IgD-negative memory B cell (primary cell): ENCODE measurements at regions not wholly inside any gene's neighbourhood (a gene's known extent, or its start where the extent isn't known, plus 50 kb on each side); places are given as distances from the start of the nearest gene placed in this dataset.
"Not testable (repeated sequence)": the region's sequence is repeated elsewhere in the genome, so short reads cannot be mapped to it uniquely, and the experiment has no call there.

Experiments used
- H3K27ac Mint-ChIP-seq, 3 donors: one replicate each; pipeline ENCODE4 v1.8.0; 2020 to 2022; ENCODE audit warnings: mild to moderate bottlenecking in 3 of 3, mixed read lengths in 3 of 3, moderate library complexity in 1 of 3
- H3K27me3 Mint-ChIP-seq: one replicate; pipeline ENCODE4 v1.8.0; 2021; ENCODE audit warnings: mixed read lengths
- H3K36me3 Mint-ChIP-seq: one replicate; pipeline ENCODE4 v1.8.0; 2020; ENCODE audit warnings: mild to moderate bottlenecking, mixed read lengths
- H3K4me1 Mint-ChIP-seq, 3 donors: one replicate each; pipeline ENCODE4 v1.8.0; 2020 to 2022; ENCODE audit warnings: mixed read lengths in 3 of 3, mild to moderate bottlenecking in 1 of 3
- H3K4me3 Mint-ChIP-seq, 4 donors: one replicate each; pipeline ENCODE4 v1.8.0; 2020 to 2022; ENCODE audit warnings: mild to moderate bottlenecking in 4 of 4, mixed read lengths in 4 of 4, moderate library complexity in 3 of 4
- H3K9me3 Mint-ChIP-seq, 3 donors: one replicate each; pipeline ENCODE4 v1.8.0; 2020 to 2021; ENCODE audit warnings: mixed read lengths in 3 of 3, mild to moderate bottlenecking in 1 of 3

DNA sequence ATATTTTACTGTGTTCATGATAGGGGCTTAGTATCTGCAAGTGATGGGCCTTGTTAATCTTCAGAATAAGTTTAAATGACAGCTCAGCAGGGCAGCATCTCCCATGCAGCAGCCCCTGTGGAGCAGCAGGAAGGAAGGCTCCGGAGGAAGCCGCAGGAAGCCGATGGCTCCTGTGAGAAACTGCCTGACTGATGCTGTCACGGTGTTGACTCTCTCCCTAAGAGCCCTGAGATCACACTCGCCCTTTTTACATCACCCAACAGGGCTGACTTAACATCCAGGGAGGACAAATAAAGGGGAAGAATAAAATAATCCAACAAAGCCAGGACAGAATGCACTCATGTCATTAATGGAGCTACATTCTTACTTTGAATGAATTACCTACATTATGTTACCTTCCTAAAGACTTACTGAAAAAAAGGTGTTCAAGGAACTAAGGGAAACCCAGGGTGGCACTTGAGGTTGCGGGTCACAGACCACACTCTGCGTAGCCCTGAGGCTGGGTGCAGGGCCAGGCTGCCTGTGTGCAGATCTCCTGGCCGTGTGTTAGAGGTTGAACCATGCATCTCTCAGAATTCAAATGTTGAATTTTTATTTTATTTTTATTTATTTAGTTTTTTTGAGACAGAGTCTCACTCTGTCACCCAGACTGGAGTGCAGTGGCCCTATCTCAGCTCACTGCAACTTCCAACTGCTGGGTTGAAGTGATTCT is 102.5 kb upstream of the ZNF658 start:
- H3K27me3 Mint-ChIP-seq, H3K4me3 Mint-ChIP-seq, H3K4me1 Mint-ChIP-seq, H3K9me3 Mint-ChIP-seq, H3K27ac Mint-ChIP-seq, H3K36me3 Mint-ChIP-seq: not testable (repeated sequence)

DNA sequence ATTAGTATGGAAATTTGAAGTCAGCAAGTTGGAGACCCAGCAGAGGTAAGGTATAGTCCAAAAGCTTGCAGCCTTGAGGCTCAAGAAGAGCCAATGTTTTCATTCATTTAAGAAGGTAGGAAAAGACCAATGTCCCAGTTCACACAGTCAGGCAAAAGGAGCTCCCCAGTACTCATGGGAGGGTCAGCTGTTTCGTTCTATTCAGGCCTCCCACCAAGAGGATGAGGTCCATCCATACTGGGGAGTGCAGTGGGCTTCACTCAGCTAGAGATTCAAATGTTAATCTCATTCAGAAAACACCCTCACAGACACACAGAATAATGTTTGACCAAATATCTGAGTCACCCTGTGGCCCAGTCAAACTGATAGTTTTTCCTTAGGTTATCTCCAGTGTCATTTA is 96.9 kb upstream of the ZNF658 start:
- H3K27ac Mint-ChIP-seq, H3K36me3 Mint-ChIP-seq, H3K4me1 Mint-ChIP-seq, H3K9me3 Mint-ChIP-seq, H3K27me3 Mint-ChIP-seq, H3K4me3 Mint-ChIP-seq: not testable (repeated sequence)

DNA sequence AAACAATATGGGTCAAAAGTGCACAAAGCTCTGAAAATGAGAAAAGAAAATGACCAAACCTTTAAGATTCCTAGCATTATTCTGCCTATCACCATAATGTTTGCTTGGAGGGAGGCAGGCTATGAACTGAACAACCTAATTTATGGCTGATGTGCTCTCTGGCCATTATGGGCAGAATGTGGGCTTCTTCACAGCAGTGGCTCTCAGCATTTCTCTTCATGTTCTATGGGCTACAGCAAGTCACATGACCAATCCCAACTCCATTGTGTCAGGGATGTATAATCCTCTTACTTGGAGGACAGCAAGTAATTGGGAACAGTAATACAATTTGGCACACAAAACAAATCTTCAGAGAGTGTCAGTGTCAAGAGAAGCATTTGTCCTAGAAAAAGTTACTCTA is 90.3 kb upstream of the ZNF658 start:
- not testable (repeated sequence) for H3K4me1 Mint-ChIP-seq, H3K36me3 Mint-ChIP-seq, H3K27ac Mint-ChIP-seq, H3K9me3 Mint-ChIP-seq, H3K4me3 Mint-ChIP-seq, H3K27me3 Mint-ChIP-seq

DNA sequence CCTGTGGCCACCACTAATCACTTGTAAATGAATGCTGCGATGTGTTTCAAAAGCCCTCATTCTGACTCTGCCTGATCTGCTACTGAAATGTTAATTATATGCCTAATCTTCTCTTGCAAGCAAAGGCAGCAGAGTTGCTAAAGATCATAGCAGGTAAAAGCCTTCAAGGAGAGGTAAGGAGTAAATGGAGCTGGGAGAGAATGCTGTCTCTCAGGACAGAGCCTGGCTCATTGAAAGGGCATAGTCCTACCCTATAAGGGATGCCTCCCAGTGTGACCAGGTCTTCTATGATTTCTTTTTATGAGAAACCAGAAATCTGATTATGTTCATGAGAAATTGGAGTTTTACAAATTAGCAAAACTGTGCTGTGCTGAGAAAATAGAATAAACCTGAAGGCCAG is 88.2 kb upstream of the ZNF658 start:
- not testable (repeated sequence) for H3K9me3 Mint-ChIP-seq, H3K36me3 Mint-ChIP-seq, H3K27me3 Mint-ChIP-seq, H3K27ac Mint-ChIP-seq, H3K4me1 Mint-ChIP-seq, H3K4me3 Mint-ChIP-seq

DNA sequence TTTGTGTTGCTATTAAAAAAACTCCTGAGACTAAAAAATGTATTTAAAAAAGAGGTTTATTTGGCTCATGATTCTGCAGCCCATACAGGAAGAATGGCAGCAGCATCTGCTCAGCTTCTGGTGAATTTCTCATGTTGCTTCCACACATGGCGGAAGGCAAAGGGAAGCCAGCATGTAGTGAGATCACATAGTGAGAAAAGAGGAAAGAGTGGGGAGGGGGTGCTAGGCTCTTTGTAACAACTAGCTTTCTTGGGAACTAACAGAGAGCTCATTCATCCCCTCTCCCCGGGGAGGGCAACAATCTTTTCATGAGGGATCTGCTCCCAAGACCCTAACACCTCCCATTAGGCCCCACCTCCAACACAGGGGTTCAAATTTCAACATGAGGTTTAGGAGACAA is 87.6 kb upstream of the ZNF658 start:
- H3K36me3 Mint-ChIP-seq, H3K4me1 Mint-ChIP-seq, H3K4me3 Mint-ChIP-seq, H3K27me3 Mint-ChIP-seq, H3K27ac Mint-ChIP-seq, H3K9me3 Mint-ChIP-seq: not testable (repeated sequence)

DNA sequence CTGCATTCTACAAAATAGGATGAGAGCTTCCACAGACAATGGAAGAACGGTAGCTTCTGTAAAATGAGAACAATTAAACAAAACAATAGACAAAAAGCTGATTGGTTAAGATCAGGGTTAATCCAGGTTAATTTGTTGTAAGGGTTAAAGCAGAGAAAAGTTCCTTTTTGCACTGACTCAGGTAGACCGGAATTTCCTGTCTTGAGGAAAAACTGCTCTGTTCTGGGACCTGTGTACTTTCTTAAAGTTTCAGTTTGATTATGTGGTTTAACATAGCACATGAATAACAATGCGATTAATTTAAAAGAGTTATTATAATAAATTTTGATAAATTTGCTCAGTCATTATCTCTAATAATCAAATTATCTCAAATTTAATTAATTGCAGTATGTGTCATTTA is 86.5 kb upstream of the ZNF658 start:
- H3K9me3 Mint-ChIP-seq, H3K27me3 Mint-ChIP-seq, H3K4me3 Mint-ChIP-seq, H3K36me3 Mint-ChIP-seq, H3K27ac Mint-ChIP-seq, H3K4me1 Mint-ChIP-seq: not testable (repeated sequence)

DNA sequence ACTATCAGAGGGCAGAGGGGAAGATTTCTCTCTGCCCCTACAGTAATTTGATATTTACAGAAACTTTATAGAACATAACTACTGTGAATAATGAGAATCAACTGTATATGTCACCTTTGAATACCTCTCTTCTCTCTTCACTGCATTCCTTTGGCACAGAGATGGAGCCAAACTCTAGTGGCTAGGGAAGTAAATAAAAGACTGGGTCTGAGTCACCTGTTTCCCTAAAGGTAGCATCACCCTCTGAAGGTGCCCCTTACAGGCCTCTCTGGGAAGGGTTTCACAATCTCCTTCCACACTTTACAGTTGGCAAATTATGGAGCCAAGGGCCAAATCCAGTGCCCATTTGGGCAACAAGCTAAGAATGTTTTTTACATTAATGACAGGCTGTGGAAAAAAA is 81.0 kb upstream of the ZNF658 start:
- not testable (repeated sequence) for H3K36me3 Mint-ChIP-seq, H3K4me3 Mint-ChIP-seq, H3K27me3 Mint-ChIP-seq, H3K27ac Mint-ChIP-seq, H3K4me1 Mint-ChIP-seq, H3K9me3 Mint-ChIP-seq

DNA sequence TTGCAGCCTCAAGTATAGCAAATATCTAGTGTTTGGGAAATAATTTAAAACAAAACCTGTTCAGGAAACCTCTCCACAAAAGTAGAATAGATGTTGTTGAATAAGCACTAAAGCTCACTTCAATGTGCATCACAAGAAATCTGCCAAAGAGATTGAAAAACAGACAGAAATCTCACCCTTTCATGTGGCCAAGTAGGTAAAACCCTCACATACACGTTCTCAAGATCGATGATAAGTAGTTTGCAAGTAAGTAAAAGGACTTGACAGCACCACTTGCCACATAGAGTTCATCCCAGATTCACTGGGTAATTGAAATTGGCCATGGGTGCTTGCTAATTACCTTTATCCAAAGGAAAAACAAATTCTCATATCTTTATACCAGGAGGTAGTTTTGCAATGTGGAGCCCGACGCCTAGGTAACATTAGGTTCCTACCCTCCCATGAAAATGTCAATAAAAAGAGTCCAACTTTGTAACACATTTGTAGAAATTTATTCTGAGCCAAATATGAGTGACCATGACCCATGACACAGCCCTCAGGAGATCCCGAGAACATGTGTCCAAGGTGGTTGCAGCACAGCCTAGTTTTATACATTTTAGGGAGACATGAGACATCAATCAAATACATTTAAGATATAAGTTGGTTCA is 80.4 kb upstream of the ZNF658 start:
- not testable (repeated sequence) for H3K27me3 Mint-ChIP-seq, H3K36me3 Mint-ChIP-seq, H3K4me3 Mint-ChIP-seq, H3K4me1 Mint-ChIP-seq, H3K9me3 Mint-ChIP-seq, H3K27ac Mint-ChIP-seq

DNA sequence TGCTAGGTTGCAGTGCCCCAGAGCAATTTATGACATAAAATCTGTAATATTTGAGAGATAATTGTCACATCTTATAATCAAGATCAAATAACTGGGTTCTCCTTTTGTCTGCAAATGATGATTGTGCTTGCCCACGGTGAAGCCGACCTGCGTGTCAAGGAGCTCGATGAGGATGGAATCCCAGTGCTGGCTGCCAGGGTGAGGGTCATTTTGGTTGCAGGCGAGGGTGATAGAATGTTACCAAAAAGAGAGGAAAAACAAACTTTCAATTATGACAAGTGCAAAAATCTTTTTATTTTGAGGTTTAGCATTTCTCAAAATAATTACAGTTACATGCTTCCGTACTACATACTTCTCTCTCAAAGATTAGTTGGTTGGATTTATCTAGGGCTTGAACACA is 76.4 kb upstream of the ZNF658 start:
- H3K9me3 Mint-ChIP-seq, H3K27ac Mint-ChIP-seq, H3K4me3 Mint-ChIP-seq: not testable (repeated sequence)

DNA sequence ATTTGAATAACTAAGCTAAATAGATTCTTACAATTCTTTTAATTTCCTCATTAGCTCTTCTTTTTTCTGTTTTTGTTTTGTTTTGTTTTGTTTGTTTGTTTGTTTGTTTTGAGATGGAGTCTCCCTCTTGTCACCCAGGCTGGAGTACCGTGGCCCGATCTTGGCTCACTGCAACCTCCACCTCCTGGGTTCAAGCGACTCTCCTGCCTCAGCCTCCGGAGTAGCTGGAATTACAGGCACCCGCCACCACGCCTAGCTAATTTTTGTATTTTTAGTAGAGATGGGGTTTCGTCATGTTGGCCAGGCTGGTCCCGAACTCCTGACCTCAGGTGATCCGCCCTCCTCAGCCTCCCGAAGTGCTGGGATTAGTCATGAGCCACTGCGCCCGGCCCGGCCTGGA is 70.7 kb upstream of the ZNF658 start:
- not testable (repeated sequence) for H3K36me3 Mint-ChIP-seq, H3K27me3 Mint-ChIP-seq, H3K4me3 Mint-ChIP-seq, H3K9me3 Mint-ChIP-seq, H3K27ac Mint-ChIP-seq, H3K4me1 Mint-ChIP-seq

More for the DNA sequence above, 76.4 kb upstream of the ZNF658 start:
- H3K4me1 Mint-ChIP-seq, H3K36me3 Mint-ChIP-seq, H3K27me3 Mint-ChIP-seq: not testable (repeated sequence)

DNA sequence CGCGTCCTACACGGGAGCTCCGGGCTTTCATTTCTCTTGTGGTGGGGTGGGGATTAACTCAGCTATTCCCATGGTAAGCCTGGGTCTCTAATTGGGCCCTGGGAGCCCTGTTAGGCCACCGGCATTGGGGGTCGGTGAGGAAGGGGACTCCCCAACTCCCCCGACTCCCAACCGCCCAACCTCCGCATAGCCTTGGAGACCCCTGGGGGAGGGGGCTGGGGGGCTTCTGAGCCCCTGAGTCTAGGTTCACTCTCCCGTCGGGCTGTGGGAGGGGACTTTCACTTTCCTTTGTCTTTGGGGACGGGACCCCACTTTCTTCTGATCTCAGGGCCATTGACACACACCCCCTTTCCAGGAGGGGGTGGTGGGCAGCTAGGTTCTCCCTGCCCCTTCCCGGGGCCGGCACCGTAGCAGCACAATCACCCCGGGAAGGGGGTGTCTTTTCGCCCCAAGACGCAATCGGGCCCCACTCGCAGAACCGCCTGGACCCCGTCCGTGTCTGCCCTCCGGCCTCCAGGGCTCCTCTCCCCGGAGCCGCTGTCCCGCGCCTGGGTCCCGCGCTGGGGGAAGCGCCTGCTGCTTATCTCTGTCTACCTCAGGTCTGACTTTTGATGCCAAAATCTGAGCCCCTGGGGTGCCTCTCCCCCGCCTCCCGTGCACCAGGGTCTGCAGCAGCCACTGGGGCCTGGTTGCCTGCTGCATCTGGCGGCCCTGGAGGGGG is 69.6 kb upstream of the ZNF658 start:
- not testable (repeated sequence) for H3K9me3 Mint-ChIP-seq, H3K4me1 Mint-ChIP-seq, H3K27me3 Mint-ChIP-seq, H3K4me3 Mint-ChIP-seq, H3K36me3 Mint-ChIP-seq, H3K27ac Mint-ChIP-seq

DNA sequence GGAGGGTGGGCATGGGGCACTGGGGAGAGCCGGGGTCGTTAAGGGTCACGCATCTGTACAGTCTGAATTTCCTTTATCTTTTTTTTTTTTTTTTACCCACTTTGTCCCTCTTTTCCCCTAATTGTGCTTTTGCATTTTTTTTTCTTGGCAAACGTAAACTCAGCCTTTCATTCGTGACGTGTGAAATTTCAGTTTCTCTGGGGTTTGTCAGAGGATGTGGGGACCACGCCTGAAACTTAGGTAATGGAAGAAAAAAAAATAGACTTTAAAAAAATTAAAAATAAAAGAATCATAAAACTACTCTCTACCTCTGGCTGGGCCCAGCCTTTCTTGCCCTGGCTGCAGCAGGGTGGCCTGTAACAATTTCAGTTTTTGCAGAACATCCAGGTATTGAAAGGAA is 68.3 kb upstream of the ZNF658 start:
- H3K4me1 Mint-ChIP-seq, H3K36me3 Mint-ChIP-seq, H3K27me3 Mint-ChIP-seq, H3K4me3 Mint-ChIP-seq, H3K9me3 Mint-ChIP-seq, H3K27ac Mint-ChIP-seq: not testable (repeated sequence)

DNA sequence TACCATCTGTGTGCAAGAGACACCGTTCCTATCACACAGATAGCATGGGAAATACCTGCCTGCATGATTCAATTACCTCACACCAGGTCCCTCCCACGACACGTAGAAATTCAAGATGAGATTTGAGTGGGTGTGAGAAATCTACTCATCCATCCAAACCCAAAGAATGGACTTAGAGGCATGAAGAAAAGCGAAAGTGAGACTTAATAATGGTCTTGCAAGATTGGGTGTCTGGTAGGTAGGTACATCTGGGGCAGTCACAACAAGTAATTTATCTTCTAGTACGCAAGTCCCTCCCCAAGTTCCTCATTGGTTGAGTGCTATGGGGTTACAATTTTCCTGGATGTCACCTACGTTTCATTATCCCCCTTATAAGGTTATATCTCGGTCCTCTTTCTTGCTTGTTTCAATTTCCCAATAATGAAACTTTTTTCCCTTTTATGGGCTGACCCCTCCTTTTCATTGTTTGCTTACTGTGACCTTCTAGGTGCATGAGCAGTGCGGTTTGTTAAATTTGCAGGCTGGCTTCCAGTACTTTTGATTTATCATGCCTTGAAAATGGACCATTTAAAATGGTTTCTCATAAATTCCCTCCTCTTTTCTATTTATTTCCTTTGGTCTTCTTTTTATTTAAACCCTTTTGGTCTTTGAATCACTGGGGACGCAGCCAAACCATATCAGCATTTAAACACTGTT is 63.1 kb upstream of the ZNF658 start:
- not testable (repeated sequence) for H3K27me3 Mint-ChIP-seq, H3K9me3 Mint-ChIP-seq, H3K4me3 Mint-ChIP-seq, H3K27ac Mint-ChIP-seq, H3K4me1 Mint-ChIP-seq, H3K36me3 Mint-ChIP-seq
